Inflammatory macrophage treated with lipopolysaccharide for 4 hours (primary cell): ENCODE measurements at regions not wholly inside any gene's neighbourhood (a gene's known extent, or its start where the extent isn't known, plus 50 kb on each side); places are given as distances from the start of the nearest gene placed in this dataset.

Experiments
- DNase-seq: peaks from one replicate; pipeline ENCODE4 v3.0.0-alpha.2; 2020

DNA sequence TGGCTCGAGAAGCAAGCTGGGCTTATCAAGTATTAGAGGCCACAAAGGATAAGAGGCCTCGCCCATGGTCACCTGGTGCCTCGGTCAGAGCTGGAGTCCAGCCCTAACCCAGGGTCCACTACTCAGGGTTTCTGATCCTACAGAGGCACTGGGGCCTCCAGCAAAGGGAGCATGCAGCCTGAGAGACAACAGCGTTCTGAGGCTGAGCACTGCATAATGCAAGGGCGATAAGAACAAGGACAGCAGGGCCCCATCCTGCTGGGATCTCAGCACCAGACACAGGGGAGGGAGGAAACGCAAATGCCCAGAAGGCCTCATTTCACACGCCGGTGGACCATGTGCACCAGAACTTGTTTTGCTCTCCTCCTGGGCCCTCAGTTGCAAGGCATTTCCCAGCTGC is 63.0 kb downstream of the C5orf15 start:
- DNase-seq = no peak

DNA sequence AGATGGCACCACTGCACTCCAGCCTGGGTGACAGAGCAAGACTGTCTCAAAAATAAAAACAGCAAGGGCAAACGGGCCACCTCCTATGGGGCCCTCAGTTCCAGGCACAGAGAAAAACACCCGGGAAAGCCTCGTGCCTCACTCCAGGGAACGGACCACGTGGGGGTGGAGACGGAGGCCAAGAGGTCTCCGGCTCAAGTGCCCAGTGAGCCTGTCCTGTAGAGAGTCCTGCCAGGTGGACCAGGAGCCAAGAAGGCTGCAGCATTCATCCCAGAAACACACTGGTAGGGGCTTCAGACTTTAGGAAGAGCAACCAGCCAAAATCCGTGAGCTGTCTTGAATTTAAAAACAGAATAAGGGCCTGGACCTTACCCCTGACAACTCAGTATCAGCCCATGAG is 63.8 kb downstream of the C5orf15 start:
- no peak for DNase-seq

DNA sequence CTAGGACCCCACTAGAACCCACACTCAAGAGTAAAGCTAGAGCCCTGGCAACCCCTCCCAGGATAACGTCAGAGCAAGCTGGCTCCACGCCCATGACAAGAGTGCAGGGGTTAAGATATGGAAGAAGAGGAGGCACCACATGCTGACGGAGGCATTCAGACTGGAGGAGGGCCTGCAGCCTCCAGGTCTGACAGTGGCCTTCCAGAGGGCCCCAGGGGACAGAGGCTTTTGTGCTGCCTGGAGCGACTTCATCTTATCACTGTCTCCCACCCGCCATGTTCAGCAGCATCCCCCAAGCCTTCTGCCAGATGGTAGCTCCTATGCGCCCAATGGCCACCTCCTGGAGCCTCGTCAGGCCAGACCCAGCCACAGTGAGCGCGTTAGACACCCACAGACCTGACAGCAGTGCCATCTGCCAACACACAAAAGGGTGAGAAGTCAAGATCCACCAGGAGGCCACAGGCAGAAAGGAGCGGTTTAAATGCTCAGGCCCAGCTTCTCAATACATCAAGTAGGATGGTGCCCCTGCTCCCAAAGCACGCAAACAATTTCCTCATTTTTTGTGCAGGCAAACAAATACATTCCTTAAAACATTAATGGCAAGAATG is 65.8 kb downstream of the C5orf15 start:
- DNase-seq = no peak

DNA sequence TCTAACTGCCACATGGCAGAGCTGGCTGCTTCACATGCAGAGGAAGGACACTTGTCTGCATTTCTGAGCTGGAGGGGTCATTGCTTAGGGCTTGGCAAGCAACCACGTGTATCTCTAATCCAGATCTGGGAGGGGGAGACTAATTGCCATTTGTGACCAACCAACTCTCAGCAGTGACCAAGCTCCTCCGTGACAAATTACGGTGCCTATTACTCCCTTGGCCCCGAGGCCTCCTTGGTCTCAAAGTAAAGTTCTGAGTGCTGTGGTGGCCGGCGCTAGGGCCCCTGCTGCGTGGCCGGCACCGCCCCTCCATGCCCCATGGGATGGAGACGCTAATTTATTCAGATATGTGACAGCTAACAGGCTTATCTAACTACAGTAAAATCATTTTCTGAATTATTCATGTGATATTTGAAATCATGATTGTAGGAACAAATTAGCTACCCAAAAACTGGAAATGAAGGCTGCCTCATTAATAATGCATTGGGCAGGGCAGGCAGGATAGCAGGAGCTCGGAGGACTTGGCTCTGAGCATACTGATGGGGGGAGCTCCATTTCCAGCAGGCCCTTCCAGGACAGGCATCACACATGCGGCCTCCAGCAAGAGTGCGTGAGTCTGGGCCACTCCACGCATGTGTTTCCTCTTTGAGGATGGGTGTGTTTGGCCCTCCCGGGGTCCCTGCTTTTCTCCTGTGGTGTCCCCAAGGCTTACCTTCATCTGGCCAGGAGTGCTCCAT is 67.7 kb downstream of the C5orf15 start:
- DNase-seq = no peak

DNA sequence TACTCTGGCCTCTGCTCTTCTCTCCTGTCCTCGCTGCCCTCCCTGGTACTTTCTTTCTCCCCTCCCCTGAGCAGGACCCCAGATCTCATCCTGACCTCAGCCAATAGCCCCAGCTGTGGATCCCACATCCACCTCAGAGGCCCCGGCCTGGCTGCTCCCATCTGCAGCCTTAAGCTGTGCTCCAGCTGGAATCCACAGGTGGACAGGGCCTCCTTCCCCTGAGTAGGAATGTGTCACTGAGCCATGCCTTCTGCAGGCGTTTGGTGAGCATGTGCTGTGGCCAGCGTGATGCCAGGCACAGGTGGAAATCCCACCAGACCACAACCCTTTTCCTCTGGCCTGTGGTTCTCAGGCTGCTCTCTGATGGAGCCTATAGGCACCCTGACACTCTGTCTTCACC is 68.9 kb downstream of the C5orf15 start:
- no peak for DNase-seq

DNA sequence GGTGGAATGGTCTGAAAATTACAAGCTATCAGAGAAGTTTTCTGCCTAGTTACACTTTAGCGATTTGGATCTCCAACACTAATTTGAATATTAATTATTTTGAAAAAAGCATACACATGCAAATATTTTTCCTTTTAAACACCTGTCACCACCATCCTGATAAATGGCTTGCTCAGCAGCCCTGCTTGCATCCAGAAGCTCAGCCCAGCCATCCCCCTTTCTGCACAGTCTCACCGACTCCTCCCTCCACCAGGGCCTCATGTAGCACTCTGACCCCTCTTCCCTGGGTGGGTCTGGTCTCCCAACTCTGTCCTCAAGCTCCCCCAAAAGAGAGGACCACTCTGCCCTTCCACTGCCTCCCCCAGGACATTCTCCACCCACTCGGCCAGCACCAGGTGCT is 70.0 kb downstream of the C5orf15 start:
- no peak for DNase-seq

DNA sequence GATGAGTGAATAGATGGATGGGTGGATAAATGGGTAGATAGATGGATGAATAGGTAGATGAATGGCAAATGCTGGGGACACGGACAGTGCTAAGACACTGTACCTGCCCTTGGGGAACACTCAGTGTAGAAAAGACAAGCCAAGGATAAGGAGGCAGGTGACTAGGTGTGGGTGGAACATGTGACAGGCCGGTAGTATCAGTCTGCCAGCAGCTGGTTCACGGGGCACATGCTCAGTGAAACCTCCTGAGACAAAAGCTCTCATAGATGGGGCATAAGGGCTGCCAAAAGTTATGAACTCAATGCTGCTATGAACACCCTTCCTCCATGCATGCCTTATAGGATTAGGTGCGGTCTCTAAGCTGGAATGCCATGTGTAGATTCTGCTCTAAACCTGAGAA is 71.0 kb downstream of the C5orf15 start:
- DNase-seq = no peak

DNA sequence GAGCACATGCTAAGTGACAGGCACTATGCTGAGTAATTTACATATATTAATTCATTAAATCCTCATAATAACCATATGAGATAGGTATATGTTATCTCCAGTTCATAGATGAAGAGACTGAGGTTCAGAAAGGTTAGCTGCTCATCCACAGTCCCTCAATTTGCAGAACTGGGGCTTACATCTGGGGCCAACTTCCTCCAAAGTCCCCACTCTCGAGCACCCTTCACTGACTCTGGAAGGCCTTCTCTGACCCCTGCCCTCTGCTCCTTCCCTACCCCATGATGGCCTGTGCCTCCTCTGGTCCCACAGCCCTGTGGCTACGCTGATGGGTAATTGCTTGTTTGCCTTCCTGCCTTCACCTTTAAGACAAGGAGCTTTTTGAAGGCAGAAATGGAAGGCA is 71.6 kb downstream of the C5orf15 start:
- DNase-seq = no peak

DNA sequence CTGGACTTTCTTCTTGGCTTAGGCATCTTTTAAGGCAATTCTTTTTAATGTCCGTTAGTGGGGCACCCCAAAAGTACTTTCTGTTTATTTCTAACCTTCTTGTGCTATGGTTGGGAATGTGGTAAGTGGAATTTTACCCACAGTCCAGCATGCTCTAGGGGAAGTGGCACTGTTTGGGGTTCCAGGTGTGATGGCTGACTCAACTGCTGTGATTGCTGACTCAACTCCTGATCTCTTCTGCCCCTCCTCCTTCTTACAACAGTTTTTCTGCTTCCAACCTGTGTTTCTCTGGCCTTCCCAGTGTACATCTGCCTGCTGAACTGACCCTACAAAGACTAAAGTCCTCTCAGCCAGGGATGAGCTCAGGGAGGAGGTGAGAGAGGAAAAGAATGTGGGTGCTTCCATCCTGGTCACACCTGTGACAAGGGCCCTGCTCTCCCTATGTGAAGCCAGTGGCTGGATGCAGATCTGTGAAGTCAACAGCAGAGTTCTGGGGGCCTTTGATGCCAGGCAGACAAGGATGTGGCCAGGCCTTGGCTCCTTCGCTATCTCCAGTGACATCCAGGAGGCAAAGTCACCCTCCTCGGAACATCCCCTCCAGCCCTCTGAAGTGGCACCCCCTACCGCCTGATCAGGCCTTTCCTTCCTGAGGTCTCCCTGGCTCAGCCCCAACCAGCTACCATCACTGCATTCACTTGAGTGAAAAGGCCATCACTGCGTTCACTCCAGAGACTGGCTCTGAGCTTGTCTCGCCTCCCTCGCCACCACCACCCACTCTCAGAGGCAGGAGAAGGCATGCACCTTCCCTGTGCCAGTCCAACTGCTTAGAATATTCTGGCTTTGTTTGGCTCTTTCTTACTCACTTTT is 72.2 kb downstream of the C5orf15 start:
- DNase-seq = no peak

DNA sequence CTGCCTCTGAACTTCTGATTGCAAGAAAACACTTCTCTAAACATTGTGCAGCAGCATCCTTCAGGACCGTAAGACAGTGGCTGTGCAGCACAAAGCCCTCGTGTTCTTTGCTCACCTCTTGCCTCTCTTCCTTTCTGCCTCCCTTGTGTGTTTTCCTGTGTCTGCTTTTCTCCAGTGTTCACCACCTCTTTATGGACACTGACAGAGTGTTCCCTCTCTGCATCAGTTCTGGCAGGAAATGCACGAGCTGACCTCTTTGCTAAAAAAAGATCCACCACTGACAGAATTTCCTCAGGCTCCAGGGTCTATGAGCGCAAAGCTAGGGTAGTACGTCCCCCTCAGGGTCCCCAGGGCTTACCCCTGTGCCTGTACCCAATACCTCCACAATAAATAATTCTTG is 74.3 kb downstream of the C5orf15 start:
- DNase-seq = no peak

DNA sequence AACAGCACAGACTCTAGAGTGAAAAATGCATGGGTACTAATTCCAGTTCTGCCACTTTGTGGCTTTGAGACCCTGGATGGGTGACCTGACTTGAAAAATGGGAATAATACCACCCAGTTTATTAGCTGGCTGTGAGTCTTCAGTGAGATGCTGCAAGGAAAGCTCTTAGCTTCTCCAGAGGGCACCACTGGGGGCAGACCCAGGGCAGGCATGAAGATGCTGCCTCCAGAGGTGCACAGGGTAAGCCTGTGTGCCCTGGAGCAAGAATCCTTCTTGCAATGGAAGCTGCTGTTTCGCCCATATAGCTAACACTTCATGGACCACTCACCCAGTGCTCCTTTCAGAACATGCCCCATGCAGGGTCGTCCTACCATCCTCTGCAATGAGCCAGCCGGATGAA is 75.7 kb downstream of the C5orf15 start:
- DNase-seq = no peak

DNA sequence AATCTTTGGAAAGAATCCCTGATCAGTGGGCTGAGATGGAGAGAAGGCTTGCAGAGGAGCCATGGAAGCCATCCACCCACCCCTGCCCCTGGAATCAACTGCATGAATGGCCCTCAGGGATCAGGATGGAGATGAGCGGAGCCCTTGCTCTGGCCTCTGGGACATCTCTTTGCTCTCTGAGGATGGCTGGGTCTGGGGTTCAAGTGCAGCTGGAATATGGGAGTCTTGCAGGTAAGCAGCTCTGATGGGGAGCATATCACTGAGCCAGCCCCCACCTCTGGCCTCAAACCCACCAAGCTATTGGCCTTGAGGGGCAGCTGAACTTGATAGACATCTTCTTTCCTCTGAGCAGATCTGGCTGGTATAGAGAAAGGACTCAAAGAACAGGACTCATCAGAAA is 76.1 kb downstream of the C5orf15 start:
- no peak for DNase-seq

DNA sequence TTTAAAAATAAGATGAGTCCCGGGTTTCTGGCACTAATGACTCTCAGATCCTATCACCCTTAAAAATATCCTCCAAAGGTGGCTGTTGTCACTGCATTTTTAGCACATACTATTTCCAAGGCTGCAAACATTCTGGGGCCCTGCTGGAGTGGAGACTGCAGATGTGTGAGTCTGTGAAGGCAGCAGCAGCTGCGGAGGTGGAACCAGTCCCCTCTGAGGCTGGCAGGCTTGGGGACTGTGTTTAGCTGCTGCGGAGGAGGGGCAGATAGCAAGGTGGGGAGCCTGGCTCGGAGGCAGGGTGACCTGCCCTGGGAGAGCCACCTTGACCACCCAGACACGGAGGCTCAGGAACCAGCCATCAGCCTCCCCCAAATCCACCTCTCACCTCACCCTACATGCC is 77.0 kb downstream of the C5orf15 start:
- DNase-seq = no peak

DNA sequence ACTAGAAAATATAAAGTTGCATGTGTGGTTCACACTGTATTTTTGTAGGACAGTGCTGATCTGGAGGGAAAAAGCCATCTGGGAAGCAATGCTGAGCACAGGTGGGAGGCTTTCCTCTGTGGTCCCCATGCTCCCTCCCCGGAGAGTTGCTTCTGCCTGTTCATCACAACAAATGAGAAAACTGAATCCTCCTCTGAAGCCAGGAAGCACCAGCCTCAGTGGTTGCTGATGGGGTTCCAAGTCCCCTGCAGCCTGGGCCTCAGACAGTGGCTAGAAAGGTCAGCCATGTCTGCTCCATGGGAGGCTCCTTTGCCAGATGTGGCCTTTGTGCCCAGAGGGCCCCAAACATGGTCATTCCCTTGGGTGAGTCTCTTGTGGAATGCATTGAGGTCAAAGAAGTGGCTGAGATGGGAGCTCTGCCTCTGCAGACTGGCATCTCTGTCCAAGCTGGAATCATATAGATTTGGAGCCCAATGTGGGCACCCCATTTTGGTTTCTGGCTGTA is 77.6 kb downstream of the C5orf15 start:
- no peak for DNase-seq

DNA sequence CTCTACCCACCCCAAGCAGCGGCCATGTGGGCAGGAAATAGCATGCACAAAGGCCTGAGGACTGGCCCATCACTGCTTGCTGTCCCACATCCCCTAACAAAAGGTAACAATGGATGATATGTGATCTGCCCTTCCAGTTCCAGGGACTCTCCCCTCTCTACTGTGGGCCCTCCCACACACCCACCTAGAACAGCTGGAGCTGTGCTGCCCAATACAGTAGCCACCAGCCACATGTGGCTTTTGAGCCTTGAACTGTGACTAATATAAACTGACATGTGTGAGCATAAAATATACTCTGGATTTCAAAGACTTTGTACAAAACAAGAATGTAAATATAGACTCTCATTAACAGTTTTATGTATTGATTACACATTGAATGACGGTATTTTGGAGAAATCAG is 78.1 kb downstream of the C5orf15 start:
- no peak for DNase-seq

DNA sequence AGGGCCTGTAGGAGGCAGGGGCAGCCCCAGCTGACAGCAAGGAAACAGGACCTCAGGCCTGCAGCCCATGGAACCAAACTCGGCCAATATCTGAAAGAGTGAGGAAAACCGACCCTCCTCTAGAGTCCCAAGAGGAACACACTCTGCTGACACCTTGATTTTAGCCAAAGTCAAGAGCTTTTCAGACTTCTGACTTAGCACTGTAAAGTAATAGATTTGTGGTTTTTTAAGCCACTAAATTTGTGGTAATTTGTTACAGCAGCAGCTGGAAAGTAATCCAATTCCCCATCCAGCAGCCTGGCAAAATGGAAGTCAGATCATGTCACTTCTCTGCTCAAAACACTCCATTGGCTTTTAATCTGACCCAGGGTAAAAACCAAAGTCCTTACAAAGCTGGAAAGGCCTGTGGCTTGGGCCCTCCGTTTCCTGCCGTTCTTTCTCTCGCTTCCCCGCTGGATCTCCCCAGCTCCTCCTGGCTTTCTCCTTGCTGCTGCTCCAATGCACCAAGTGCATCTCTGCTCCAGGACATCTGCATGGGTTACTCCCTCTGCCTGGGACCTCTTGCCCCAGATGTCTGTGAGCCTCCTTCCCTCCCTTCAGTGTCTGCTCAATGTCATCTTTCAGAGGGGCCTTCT is 79.0 kb downstream of the C5orf15 start:
- DNase-seq = no peak

DNA sequence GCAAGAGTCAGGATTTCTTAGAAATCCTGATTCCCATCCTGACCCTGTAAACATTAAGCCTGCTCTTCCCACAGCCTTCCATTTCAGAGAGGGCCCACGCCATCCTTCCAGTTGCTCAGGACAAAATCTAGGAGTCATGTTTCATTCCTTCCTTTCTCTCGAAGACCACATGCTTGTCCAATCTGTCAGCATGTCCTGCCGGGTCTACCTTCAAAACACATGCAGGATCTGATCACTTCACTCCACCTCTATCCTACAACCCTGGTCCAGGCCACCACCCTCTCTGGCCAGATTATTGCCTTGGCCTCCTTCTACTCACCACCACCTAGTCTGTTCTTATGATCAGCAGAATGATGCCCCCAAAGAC is 79.8 kb downstream of the C5orf15 start:
- DNase-seq = no peak

DNA sequence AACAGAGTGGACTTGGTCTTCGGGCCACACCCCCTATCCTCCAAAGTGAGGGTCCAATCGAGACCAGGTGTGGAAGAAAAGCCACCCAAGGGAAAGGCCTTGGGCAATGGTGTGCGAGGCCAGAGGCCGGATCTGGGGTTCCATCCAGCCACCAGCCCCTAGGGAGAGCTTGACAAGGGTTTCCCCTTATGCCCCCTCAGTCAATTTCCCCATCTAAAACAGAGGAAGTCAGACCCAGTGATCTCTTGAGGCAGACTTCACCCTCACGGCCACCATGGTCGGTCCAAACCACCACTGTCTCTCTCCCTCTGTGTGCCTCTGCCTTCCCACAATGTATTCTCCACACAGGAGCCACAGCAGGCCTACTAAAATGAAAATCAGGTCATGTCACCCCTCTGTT is 82.9 kb downstream of the C5orf15 start:
- DNase-seq = no peak

DNA sequence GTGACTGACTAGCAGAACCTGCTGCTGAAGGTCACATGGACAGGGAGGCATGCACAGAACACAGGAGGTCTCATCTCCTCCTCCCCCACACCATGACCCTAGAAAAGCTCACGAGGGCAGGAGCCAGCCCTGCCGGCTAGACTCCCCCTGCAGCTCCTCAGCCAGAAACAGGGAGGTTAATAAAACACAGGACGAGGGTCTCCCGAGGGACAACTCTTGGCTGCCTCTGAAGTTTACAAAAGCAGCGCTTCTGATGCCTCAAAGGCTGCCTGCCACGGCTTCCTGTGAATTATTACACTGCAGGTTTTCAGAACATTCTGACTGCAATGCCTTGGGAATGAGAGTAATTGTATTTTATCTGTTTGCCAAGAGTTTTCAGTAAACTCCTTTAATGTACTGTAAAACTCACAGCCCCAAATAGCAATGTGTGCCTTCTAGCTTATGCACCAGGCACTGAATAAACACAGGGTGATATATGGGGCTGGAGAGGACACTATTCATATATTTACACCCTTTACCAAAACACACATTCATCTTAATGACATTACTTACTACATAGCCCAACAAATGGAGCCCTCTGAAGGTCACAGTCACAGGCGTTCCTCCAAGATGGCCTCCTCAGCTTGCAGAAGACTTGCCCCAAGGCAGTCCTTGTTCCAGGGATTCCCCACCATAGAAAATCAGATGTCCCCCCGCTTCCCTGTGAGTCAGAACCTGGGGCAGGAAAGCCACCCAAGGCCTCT is 83.7 kb downstream of the C5orf15 start:
- DNase-seq = no peak

DNA sequence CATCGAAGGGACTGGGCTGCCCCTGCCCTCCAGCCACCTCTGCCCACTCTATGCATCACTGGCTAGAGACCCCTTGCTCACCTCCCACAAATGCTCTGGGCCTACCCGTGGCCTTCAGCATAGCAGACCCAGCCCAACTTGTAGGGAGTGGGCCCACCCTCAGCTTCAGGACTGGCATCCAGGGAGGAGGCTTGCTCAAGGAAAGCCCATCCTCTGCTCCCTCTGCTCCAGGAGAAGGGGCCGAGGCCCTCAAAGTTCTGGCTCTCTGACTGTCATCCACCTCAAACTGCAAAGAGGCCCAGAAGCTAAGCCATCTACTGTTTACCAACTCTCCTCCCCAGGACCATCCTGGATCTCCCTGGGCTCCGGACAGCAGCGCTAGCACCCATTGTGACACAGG is 84.5 kb downstream of the C5orf15 start:
- no peak for DNase-seq

DNA sequence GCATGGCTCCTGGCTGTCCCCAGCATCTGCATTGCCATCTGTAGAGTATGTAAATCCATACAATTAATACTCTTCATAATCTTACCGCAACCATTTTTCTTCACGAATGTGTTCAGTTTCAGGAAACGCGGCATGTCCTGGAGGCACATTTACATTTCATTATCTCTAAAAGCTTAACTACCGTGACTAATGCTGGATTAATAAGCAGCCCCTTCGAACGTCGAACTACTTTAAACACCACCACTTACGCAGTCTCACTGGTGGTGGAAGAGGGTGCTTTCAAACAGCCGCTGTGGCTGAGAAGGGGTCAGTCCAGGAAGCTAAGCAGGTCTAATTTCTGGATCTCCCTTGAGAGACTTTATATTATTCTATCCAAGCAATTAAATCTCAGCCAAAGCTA is 85.6 kb downstream of the C5orf15 start:
- DNase-seq = no peak

DNA sequence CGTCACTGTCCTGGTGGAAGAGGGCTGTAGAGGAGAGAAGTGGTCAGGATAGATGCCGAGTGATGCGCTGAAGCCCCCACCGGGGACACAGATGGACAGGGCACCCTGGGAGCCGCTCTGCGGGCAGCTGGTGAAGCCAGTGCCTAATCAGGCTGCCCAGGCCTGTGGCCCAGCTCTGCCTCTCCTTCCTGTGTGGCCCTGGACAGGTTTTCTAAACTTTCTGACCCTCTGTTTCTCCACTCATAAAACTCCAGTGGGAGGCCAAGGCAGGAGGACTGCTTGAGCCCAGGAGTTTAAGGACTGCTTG is 86.1 kb downstream of the C5orf15 start:
- DNase-seq = no peak
